CD4-positive, alpha-beta T cell (primary cell): ENCODE measurements at regions not wholly inside any gene's neighbourhood (a gene's known extent, or its start where the extent isn't known, plus 50 kb on each side); places are given as distances from the start of the nearest gene placed in this dataset.

ENCODE experiments used
- ATAC-seq: fragments of 200-7000 bp; cut with Tn5 transposase; one replicate; pipeline ENCODE4 v1.10.0; 2022; ENCODE audit warnings: mild to moderate bottlenecking; ENCODE audit not compliant: poor library complexity
- CTCF ChIA-PET: fragments of 350-600 bp; sonication (Branson Sonifier 250); formaldehyde crosslinking; loops from one replicate; lab custom pipeline; 2021; ENCODE audit warnings: antibody characterized with exemption, inconsistent platforms; lab: Charles Lee
- POLR2A ChIA-PET: fragments of 350-600 bp; sonication (Branson Sonifier 250); formaldehyde crosslinking; loops from one replicate; lab custom pipeline; 2021; ENCODE audit warnings: antibody characterized with exemption, inconsistent platforms; lab: Charles Lee
- DNase-seq, 14 experiments: peaks; one replicate each; pipeline ENCODE4 v3.0.0-alpha.2; 2013 to 2020; ENCODE audit warnings: mixed read lengths in 2 of 14
- H3K27ac ChIP-seq, 2 donors: one replicate each; pipeline versions ENCODE4 v1.5.1 to v1.7.0; 2013; ENCODE audit warnings: low read length in 2 of 2, low read depth in 1 of 2, mild to moderate bottlenecking in 1 of 2
- H3K27me3 ChIP-seq, 2 experiments: 1 replicate in 1 of 2; 2 replicates in 1 of 2; pipeline versions ENCODE4 v1.6.1 to v1.7.0; 2013; ENCODE audit warnings: low read length in 2 of 2, control low read depth in 1 of 2, mild to moderate bottlenecking in 1 of 2, moderate library complexity in 1 of 2; ENCODE audit not compliant: insufficient read depth in 2 of 2, control insufficient read depth in 1 of 2
- H3K36me3 ChIP-seq: one replicate; pipeline ENCODE4 v1.6.1; 2013; ENCODE audit warnings: low read length, control low read depth; ENCODE audit not compliant: insufficient read depth
- H3K4me1 ChIP-seq: one replicate; pipeline ENCODE4 v1.6.1; 2013; ENCODE audit warnings: low read length, control low read depth; ENCODE audit not compliant: insufficient read depth
- H3K4me3 ChIP-seq: one replicate; pipeline ENCODE4 v1.5.1; 2013; ENCODE audit warnings: mild to moderate bottlenecking, low read length, moderate library complexity
- H3K9me3 ChIP-seq, 2 experiments: 1 replicate in 1 of 2; 2 replicates in 1 of 2; pipeline versions ENCODE4 v1.6.1 to v1.7.0; 2013; ENCODE audit warnings: low read length in 2 of 2, mild to moderate bottlenecking in 2 of 2, control low read depth in 1 of 2, moderate library complexity in 1 of 2; ENCODE audit not compliant: control insufficient read depth in 1 of 2, insufficient read depth in 1 of 2
- H3K27ac Mint-ChIP-seq: one replicate; pipeline ENCODE4 v1.8.0; 2020; ENCODE audit warnings: mixed read lengths
- H3K27me3 Mint-ChIP-seq: one replicate; pipeline ENCODE4 v1.8.0; 2021; ENCODE audit warnings: mixed read lengths
- H3K36me3 Mint-ChIP-seq: one replicate; pipeline ENCODE4 v1.8.0; 2021; ENCODE audit warnings: low read depth, mixed read lengths
- H3K4me1 Mint-ChIP-seq: one replicate; pipeline ENCODE4 v1.8.0; 2021; ENCODE audit warnings: low read depth, mixed read lengths
- H3K4me3 Mint-ChIP-seq: one replicate; pipeline ENCODE4 v1.8.0; 2020; ENCODE audit warnings: mild to moderate bottlenecking, mixed read lengths
- H3K9me3 Mint-ChIP-seq: one replicate; pipeline ENCODE4 v1.8.0; 2020; ENCODE audit warnings: mixed read lengths
- CTCF ChIP-seq: fragments of 200-600 bp; IDR thresholded peaks from one replicate; pipeline ENCODE4 v1.8.0; 2022; ENCODE audit warnings: antibody characterized with exemption, mild to moderate bottlenecking
- intact Hi-C, 2 experiments: fragments of 100-400 bp; cut with DNase I in 1 of 2; cut with micrococcal nuclease in 1 of 2; formaldehyde crosslinking; loops; one replicate each; pipeline versions ENCODE4 v1.15.1 to v1.9.0; 2023 to 2025; cut with DNase I, micrococcal nuclease

- H3K36me3 Mint-ChIP-seq: no peaks in the 10 kb centered on the region
- intact Hi-C loops: no loop called here
- H3K36me3 ChIP-seq: no peaks in the 10 kb centered on the region
- no peak overlapping the region for H3K4me3 Mint-ChIP-seq
- ATAC-seq (no peak), DNase-seq (no peak)
- no peaks in the 10 kb centered on the region for H3K27me3 Mint-ChIP-seq
- H3K9me3 Mint-ChIP-seq: peaks cover 3% of the 10 kb centered on the region
- H3K4me1 ChIP-seq: no peaks in the 10 kb centered on the region
- H3K9me3 ChIP-seq: peaks cover 0 to 13% of the 10 kb centered on the region in 2 experiments
- CTCF ChIA-PET: no interaction called here
- POLR2A ChIA-PET: no interaction called here
- H3K27ac Mint-ChIP-seq: no peak overlapping the region
- no peak overlapping the region for H3K27ac ChIP-seq
- TF ChIP-seq CTCF: no peak
- no peaks in the 10 kb centered on the region for H3K4me1 Mint-ChIP-seq
- H3K27me3 ChIP-seq: no peaks in the 10 kb centered on the region
- no peak overlapping the region for H3K4me3 ChIP-seq
Measured at GRCh38 chrX:113699939-113700338, 859.3 kb upstream of the AMOT start.

- Mint-ChIP-seq H3K27ac (no peak overlapping the region), H3K4me1 (no peaks in the 10 kb centered on the region), H3K36me3 (no peaks in the 10 kb centered on the region), H3K27me3 (no peaks in the 10 kb centered on the region), H3K9me3 (no peaks in the 10 kb centered on the region), H3K4me3 (no peak overlapping the region)
- DNase-seq: no peak
- TF ChIP-seq CTCF: no peak
- CTCF ChIA-PET: no interaction called here
- Histone ChIP-seq H3K36me3 (no peaks in the 10 kb centered on the region), H3K27ac (no peak overlapping the region), H3K4me3 (no peak overlapping the region), H3K27me3 (no peaks in the 10 kb centered on the region), H3K4me1 (no peaks in the 10 kb centered on the region), H3K9me3 (no peaks in the 10 kb centered on the region)
- no peak for ATAC-seq
- POLR2A ChIA-PET: no interaction called here
- intact Hi-C loops: no loop called here
Measured at GRCh38 chrX:113675278-113675677, 834.6 kb upstream of the AMOT start.

GRCh38 chrX:113651306-113651705 is 810.7 kb upstream of the AMOT start:
- Histone ChIP-seq H3K27me3 (no peaks in the 10 kb centered on the region), H3K36me3 (no peaks in the 10 kb centered on the region), H3K27ac (no peak overlapping the region), H3K4me1 (no peaks in the 10 kb centered on the region), H3K4me3 (no peak overlapping the region), H3K9me3 (no peaks in the 10 kb centered on the region)
- DNase-seq: no peak
- Mint-ChIP-seq H3K36me3 (no peaks in the 10 kb centered on the region), H3K4me3 (no peak overlapping the region), H3K9me3 (peaks cover 4% of the 10 kb centered on the region), H3K4me1 (no peaks in the 10 kb centered on the region), H3K27ac (no peak overlapping the region), H3K27me3 (no peaks in the 10 kb centered on the region)
- no peak for TF ChIP-seq CTCF
- ChIA-PET CTCF (no interaction called here), POLR2A (no interaction called here)
- intact Hi-C loops: no loop called here
- ATAC-seq: no peak
